GM19463 (cell line): ENCODE measurements at regions not wholly inside any gene's neighbourhood (a gene's known extent, or its start where the extent isn't known, plus 50 kb on each side); places are given as distances from the start of the nearest gene placed in this dataset.

Experiments used
- ATAC-seq: cut with Tn5 transposase; IDR thresholded peaks from one replicate; pipeline ENCODE4 v1.9.1; 2021; ENCODE audit warnings: mild to moderate bottlenecking, moderate library complexity; ENCODE audit not compliant: unreplicated experiment

DNA sequence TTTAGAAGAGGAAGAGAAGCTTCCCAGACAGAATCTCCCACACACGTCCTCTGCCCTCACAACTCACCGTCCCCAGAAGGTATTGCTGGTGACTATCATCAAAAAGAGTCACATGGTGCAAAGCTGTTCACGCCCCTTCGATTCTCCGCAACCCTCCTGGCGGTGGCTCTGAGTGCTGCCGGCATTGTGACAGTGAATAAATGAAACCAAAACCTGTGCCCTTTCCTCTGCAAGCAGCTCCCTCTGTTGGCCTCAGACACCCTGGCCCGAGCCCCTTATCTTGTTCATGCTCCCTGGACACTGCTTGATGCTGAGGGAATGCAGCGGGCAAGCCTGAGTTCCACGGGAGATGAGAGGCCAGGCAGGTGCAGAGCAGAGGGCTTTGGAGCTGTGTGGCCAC lies 510.3 kb downstream of the NPHP4 start:
- ATAC-seq: no peak

DNA sequence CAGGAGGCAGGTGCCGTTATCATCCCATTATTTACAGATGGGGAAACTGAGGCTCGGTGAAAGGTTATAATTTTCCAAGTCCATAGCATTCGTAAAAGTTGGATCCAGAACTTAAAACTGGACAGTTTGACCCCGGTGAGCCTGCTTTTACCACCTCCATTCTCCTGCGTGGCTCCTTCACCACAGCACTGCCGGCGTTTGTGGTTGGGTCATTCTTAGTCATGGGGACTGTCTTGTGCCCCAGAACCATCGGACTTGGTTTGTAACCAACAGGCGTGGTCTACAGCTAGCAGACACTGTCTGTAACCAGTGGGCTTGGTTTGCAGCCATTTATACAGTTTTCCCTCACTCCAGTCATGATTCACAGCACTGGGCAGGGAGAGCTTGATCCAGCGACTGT lies 511.3 kb downstream of the NPHP4 start:
- no peak for ATAC-seq

GRCh38 chr1:5479876-5480646 lies 512.2 kb downstream of the NPHP4 start:
- no peak for ATAC-seq

DNA sequence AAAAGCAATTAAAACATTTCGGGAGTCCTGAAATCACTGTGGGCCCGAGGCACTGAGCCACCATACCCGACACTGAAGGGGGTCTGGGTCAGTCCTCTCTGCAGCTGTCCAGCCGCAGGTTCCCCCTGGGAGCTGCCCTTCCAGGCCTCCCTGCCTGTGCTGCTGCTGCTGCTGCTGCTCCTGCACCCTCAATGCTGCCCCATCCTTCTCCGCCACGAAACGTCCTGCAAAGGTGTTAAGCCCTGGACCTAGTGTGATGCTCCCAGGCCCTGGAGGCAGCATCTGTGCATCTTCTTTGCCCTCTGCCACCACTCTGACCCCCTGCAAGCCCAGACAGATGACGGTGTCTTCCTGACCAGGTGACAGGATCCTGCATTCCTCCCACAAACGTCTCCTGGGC lies 513.3 kb downstream of the NPHP4 start:
- no peak for ATAC-seq

DNA sequence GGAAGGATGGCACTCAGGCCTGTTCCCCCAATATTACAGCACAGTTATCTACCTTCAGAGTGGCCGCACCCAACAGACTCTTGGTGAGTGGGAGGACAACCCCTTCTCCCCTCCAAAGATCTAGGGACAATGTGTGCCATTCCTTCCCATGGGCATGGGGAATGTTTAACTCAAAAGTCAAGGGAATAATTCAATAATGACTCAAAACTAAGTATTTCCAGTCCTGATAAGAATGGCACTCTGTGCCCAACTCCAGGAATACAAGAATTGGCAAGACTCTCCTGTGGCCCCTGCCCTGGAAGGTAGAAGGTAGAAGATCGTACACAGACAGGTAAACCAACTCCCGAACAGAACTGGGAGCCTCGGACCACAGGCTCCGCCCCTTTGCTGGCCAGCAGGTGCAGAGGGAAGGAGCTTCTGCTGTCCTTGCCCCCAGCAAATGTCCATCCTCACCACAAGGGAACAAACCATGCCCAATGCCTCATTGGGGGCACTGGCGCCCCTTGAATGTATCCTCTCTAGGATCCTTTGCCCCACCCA lies 514.0 kb downstream of the NPHP4 start:
- no peak for ATAC-seq

GRCh38 chr1:5477716-5478115 lies 514.5 kb downstream of the NPHP4 start:
- no peak for ATAC-seq

- ATAC-seq: no peak
These were observed 516.7 kb downstream of the NPHP4 start for GRCh38 chr1:5475572-5475971.

DNA sequence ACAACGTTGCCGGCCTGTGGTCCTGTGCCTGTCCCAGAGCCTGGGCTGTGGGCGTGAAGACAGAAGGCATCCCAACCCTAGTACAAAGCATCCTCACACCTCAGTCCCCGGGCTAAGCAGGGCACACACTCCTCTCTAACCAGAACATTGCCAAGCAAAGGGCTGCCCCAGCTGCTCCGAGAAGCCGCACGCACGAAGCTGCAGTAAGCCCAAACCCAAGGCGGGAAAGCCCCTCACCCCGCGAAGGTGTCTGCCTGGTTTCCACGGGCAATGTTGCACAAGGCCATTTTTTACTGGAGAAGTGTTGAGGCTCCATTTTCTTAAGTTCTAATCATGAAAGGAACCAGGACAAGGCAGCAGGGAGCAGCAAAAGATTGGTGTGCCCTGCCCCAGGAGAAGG lies 519.0 kb downstream of the NPHP4 start:
- ATAC-seq: no peak

DNA sequence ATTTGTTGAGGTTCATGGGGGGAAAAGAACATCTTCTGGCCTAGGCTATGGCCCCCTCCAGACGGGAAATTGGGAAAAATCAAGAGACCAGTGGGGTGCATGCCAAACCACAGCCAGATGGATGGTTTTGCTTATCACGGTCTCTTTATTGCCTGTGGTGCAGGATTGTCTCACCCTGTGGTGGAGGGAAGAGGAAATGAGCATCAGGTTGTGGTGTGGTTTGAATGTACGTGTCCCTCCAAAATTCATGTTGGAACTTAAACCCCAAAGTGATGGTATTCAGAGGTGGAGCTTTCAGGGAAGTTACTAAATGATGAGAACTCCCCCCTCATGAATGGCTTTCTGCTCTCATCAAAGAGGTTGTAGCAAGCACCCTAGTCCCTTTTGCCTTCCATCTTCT lies 525.7 kb downstream of the NPHP4 start:
- no peak for ATAC-seq

GRCh38 chr1:5465281-5465711 lies 526.9 kb downstream of the NPHP4 start:
- no peak for ATAC-seq

GRCh38 chr1:5464366-5464765 lies 527.9 kb downstream of the NPHP4 start:
- ATAC-seq: no peak

GRCh38 chr1:5460974-5461373 lies 531.3 kb downstream of the NPHP4 start:
- no peak for ATAC-seq

- ATAC-seq: no peak
These were observed 532.2 kb downstream of the NPHP4 start for GRCh38 chr1:5459839-5460610.

GRCh38 chr1:5458248-5458647 lies 534.0 kb downstream of the NPHP4 start:
- no peak for ATAC-seq

DNA sequence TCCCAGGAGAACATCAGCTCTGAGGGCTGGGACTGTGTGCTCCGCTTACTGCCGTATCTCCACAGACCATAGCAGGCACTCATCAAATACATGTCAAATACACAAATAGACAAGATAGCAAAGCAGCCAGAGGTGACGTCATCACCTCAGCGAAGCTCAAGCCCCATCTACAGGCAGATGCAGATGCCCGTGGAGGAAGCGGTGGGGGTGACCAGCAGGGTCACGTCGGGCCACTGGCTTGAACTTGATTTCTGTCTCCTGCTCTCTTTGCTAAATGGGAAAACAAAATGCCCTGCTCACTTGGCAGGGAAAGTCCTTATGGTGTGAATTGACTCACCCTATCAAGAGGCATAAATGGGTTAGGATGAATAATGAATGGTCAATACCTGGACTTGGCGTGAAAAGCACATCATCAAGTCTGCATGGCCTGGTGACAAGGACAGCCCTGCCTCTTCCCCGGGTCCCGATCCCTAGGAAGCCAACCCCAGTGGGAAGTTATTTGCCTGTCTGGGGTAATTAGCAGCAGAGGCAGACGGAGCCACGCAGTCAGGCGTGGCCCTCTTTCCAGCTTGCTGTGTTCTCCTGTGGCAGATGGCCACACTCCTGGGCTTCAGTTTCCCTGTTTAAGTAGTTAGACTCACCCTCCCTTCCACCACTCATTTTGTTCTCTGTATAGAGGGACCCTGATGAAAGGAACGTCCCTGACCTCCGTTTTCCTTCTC lies 536.0 kb downstream of the NPHP4 start:
- no peak for ATAC-seq

DNA sequence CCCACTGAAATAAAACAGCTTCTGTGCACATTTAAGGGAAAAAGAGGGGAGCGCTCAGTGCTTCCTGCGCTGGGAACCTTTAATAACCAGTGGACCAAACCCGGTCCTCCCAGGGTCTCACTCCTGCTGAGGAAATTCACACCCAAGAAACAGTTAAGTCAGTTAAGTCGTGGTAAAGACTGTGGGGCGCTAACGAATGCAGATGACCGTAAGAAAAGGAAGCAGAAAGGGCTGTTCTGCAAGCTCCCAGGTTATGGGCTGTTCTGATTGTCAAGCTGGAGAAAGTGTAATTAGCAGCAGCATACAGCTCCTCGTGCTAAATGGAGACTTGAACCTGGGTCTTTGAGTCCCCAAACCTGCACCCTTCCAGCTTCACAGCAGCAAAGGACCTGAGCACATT lies 536.6 kb downstream of the NPHP4 start:
- ATAC-seq: no peak

DNA sequence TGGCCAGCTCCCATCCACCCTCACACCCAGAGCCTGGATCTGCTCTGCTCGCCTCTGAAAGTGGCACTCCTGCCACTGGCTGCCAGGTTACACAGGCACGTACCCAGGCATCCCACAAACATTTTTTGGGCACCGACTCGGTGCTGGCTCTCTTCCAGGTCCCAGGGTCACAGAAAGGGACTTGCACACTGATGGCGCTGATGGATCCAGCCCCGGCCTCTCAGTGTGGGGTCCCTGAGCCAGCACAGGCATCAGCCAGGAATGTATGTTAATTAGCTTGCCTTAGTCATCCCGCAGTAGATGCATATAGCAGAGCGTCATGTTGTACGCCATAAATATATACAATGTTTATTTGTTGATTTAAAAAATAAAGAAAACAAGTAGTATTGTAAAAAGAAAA lies 537.2 kb downstream of the NPHP4 start:
- no peak for ATAC-seq

GRCh38 chr1:5453347-5453746 lies 538.9 kb downstream of the NPHP4 start:
- ATAC-seq: no peak

DNA sequence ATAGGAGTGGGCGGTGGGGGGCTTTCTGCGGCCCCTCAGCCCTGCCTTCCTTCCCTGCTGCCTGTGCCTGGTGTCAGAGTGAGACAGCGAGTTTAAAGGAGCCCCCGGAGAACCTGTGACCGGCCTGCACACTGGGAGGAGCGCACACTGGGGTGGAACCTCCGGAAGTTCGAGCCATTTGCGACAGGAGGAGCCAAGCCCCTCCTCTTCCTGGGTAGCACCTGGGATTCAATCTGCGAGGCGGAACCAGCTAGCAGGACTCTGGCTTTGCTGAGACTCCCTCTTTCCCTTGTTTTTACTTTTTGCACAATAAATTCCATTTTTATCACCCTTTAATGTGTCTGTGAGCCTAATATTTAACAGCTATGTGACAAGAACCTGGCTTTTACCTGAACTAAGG lies 540.6 kb downstream of the NPHP4 start:
- ATAC-seq: no peak

- ATAC-seq: no peak
These were observed 543.7 kb downstream of the NPHP4 start for GRCh38 chr1:5448486-5448885.

DNA sequence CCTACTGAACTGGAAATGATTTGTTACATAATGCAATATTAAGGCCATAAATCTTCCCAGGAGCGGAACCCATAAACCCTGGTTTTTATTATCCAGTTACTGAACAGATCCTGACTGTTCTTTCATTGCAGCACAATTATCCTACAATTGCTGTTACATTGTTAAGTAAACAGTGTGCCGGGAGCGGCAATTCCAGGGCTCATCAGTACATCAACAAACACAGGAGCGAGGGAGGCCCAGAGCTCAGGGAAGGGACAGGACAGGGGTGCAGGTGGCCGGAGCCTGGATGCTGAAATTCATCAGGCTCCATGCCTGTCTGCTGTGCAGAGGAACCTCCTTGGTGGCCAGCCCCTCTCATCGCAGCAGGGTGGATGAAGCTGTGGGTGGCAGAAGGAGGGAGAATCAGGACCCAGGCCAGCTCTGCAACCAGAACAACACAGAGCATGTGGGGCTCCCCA lies 544.7 kb downstream of the NPHP4 start:
- no peak for ATAC-seq
